Upper lobe of left lung (tissue), 6 donors: ENCODE measurements at regions not wholly inside any gene's neighbourhood (a gene's known extent, or its start where the extent isn't known, plus 50 kb on each side); places are given as distances from the start of the nearest gene placed in this dataset.

Experiments used
- ATAC-seq, 2 donors: fragments of 200-7000 bp; cut with Tn5 transposase; one replicate each; pipeline ENCODE4 v1.9.1; 2022; ENCODE audit warnings: mild to moderate bottlenecking in 2 of 2, moderate library complexity in 2 of 2; ENCODE audit not compliant: low FRiP score in 2 of 2
- DNase-seq, 2 donors: peaks; one replicate each; pipeline ENCODE4 v3.0.0-alpha.2; 2019 to 2020
- H3K27ac ChIP-seq, 4 donors: fragments of 200-600 bp; sonication (generic); one replicate each; pipeline ENCODE4 v1.5.1; 2016 to 2019
- H3K27me3 ChIP-seq, 4 donors: fragments of 200-600 bp; sonication (generic); one replicate each; pipeline ENCODE4 v1.5.1; 2017 to 2019
- H3K36me3 ChIP-seq, 4 donors: fragments of 200-600 bp; sonication (generic); one replicate each; pipeline ENCODE4 v1.5.1; 2016 to 2019
- H3K4me1 ChIP-seq, 4 donors: fragments of 200-600 bp; sonication (generic); one replicate each; pipeline ENCODE4 v1.5.1; 2018 to 2019
- H3K4me3 ChIP-seq, 4 donors: fragments of 200-600 bp; sonication (generic); one replicate each; pipeline ENCODE4 v1.5.1; 2017 to 2019; ENCODE audit warnings: mild to moderate bottlenecking in 2 of 4, moderate library complexity in 1 of 4
- H3K9me3 ChIP-seq, 4 donors: fragments of 200-600 bp; sonication (generic); one replicate each; pipeline ENCODE4 v1.5.1; 2018 to 2019
- CTCF ChIP-seq, 6 experiments: fragments of 450-650 bp in 4 of 6; fragments of 200-600 bp in 2 of 6; sonication (generic) in 2 of 6; IDR thresholded peaks; one replicate each; pipeline ENCODE4 v1.5.1; 2016 to 2019; ENCODE audit warnings: antibody characterized with exemption in 6 of 6
- EP300 ChIP-seq, 4 donors: sonication (generic); formaldehyde crosslinking; IDR thresholded peaks; one replicate each; pipeline ENCODE4 v1.5.1; 2017; ENCODE audit warnings: antibody characterized with exemption in 4 of 4, control low read depth in 2 of 4
- POLR2A ChIP-seq, 4 donors: fragments of 450-650 bp; IDR thresholded peaks; one replicate each; pipeline ENCODE4 v1.5.1; 2016 to 2017; ENCODE audit warnings: antibody characterized with exemption in 4 of 4, mild to moderate bottlenecking in 2 of 4
- POLR2AphosphoS5 ChIP-seq, 2 donors: sonication (generic); formaldehyde crosslinking; IDR thresholded peaks; one replicate each; pipeline ENCODE4 v1.5.1; 2017; ENCODE audit warnings: antibody characterized with exemption in 2 of 2
- WGBS, 2 donors: methylation state at CpG; one replicate each; pipeline ENCODE4 v1.1.5; 2017 to 2018; 5-methylcytosine and 5-hydroxymethylcytosine counted together
- donor health status: DM: no; HTN: no; CAD: no; lungs with moderate emphysema.
- donor health status: DM: no; HTN: yes; CAD: no; lungs with severe emphysema.

GRCh38 chr7:26440233-26441001, 148.8 kb downstream of the SNX10 start:
- no peak for ATAC-seq
- no peak overlapping the region for H3K4me3 ChIP-seq
- H3K9me3 ChIP-seq: no peaks in the 10 kb centered on the region
- H3K4me1 ChIP-seq: peaks cover 0 to 8% (median 1%) of the 10 kb centered on the region in 4 donors
- no peaks in the 10 kb centered on the region for H3K27me3 ChIP-seq
- H3K27ac ChIP-seq: peak overlapping the region in 3 of 4 donors; percentile 41 to 81 (median 72)
- no peak for TF ChIP-seq EP300 (IDR thresholded peaks at IDR 0.05)
- no peak for TF ChIP-seq POLR2A (IDR thresholded peaks at IDR 0.05)
- TF ChIP-seq CTCF (IDR thresholded peaks at IDR 0.05): no peak
- no peak for TF ChIP-seq POLR2AphosphoS5 (IDR thresholded peaks at IDR 0.05)
- WGBS, 2 donors: 77 to 81% methylated on average over 7 of the region's 7 CpGs
- no peaks in the 10 kb centered on the region for H3K36me3 ChIP-seq
- DNase-seq: no peak

- H3K4me3 ChIP-seq: no peak overlapping the region
- ATAC-seq (no peak), DNase-seq (no peak)
- no peaks in the 10 kb centered on the region for H3K36me3 ChIP-seq
- TF ChIP-seq POLR2AphosphoS5 (IDR thresholded peaks at IDR 0.05): no peak
- no peak for TF ChIP-seq CTCF (IDR thresholded peaks at IDR 0.05)
- TF ChIP-seq POLR2A (IDR thresholded peaks at IDR 0.05): no peak
- no peak for TF ChIP-seq EP300 (IDR thresholded peaks at IDR 0.05)
- no peaks in the 10 kb centered on the region for H3K27me3 ChIP-seq
- H3K27ac ChIP-seq: peak overlapping the region; percentile 36 to 81 (median 56)
- peaks cover 0 to 8% (median 1%) of the 10 kb centered on the region in 4 donors for H3K4me1 ChIP-seq
- H3K9me3 ChIP-seq: no peaks in the 10 kb centered on the region
- WGBS, 2 donors: 67 to 75% methylated on average over 12 to 13 of the region's 13 CpGs
These were observed 149.4 kb downstream of the SNX10 start for GRCh38 chr7:26441002-26441521.

- peak overlapping the region; percentile 36 to 81 (median 56) for H3K27ac ChIP-seq
- no peak overlapping the region for H3K4me3 ChIP-seq
- 77 to 80% methylated on average over 7 of the region's 7 CpGs for WGBS, 2 donors
- ATAC-seq: no peak
- peaks cover 0 to 8% (median 1%) of the 10 kb centered on the region in 4 donors for H3K4me1 ChIP-seq
- DNase-seq: no peak
- TF ChIP-seq POLR2A (IDR thresholded peaks at IDR 0.05): no peak
- no peak for TF ChIP-seq POLR2AphosphoS5 (IDR thresholded peaks at IDR 0.05)
- TF ChIP-seq CTCF (IDR thresholded peaks at IDR 0.05): no peak
- no peak for TF ChIP-seq EP300 (IDR thresholded peaks at IDR 0.05)
- H3K36me3 ChIP-seq: no peaks in the 10 kb centered on the region
- no peaks in the 10 kb centered on the region for H3K27me3 ChIP-seq
- no peaks in the 10 kb centered on the region for H3K9me3 ChIP-seq
These were observed 150.1 kb downstream of the SNX10 start for GRCh38 chr7:26441611-26442277.

- WGBS, 2 donors: 93 to 97% methylated on average over 4 of the region's 4 CpGs
These were observed 151.3 kb downstream of the SNX10 start for GRCh38 chr7:26443006-26443405.

More at GRCh38 chr7:26443006-26443405, 151.3 kb downstream of the SNX10 start:
- no peak for TF ChIP-seq POLR2A (IDR thresholded peaks at IDR 0.05)
- TF ChIP-seq EP300 (IDR thresholded peaks at IDR 0.05): no peak
- TF ChIP-seq CTCF (IDR thresholded peaks at IDR 0.05): no peak
- TF ChIP-seq POLR2AphosphoS5 (IDR thresholded peaks at IDR 0.05): no peak
- Histone ChIP-seq H3K27me3 (no peaks in the 10 kb centered on the region), H3K27ac (no peak overlapping the region), H3K36me3 (no peaks in the 10 kb centered on the region), H3K4me1 (peaks cover 0 to 8% (median 1%) of the 10 kb centered on the region in 4 donors), H3K4me3 (no peak overlapping the region), H3K9me3 (no peaks in the 10 kb centered on the region)
- DNase-seq (no peak), ATAC-seq (no peak)
